ENCODE measurements at regions not wholly inside any gene's neighbourhood (a gene's known extent, or its start where the extent isn't known, plus 50 kb on each side); places are given as distances from the start of the nearest gene placed in this dataset.
"Not testable (repeated sequence)": the region's sequence is repeated elsewhere in the genome, so short reads cannot be mapped to it uniquely, and the experiment has no call there.

DNA sequence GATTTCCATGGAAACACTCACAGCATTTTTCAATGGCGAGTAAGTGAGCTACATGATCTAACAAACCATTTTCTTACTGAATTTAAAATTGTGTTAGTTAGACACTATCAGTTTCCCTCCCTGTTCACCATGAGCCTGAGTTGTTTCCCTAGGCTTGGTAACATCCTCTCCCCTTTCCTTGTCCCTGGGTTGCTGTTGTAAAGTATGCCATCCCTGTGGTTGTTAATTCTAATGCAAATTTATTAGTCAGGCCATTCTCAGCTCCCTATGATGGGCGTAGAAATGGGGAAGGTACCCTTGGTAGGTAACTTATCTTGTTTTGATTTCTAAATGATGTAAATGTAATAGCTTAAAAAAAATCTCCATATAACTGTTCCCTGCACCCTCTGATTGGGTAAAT, 143.0 kb downstream of the SPATA31A6 start:
- not testable (repeated sequence) for DNase-seq

- not testable (repeated sequence) for DNase-seq
Measured at GRCh38 chr9:42335342-42335741, 151.9 kb downstream of the SPATA31A6 start.

GRCh38 chr9:42335984-42336657, 152.7 kb downstream of the SPATA31A6 start:
- DNase-seq: not testable (repeated sequence)

DNA sequence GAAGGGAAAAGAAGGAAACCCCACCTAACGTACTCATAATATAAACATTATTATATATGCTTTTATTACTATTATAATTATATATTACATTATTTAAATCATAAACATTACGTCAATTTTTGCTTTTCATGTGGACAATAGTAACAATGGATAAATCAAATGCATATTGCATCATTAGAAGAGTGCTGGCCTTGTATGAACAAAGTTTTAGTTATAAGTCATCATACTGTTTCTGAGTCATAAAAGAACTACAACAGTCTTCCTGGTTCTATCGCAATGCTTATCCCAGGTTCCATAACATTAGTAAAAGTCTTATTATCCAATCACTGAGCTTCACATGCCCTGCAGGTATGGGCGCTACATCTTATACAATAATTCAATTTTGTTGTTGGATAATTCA, 154.8 kb downstream of the SPATA31A6 start:
- DNase-seq: not testable (repeated sequence)

DNA sequence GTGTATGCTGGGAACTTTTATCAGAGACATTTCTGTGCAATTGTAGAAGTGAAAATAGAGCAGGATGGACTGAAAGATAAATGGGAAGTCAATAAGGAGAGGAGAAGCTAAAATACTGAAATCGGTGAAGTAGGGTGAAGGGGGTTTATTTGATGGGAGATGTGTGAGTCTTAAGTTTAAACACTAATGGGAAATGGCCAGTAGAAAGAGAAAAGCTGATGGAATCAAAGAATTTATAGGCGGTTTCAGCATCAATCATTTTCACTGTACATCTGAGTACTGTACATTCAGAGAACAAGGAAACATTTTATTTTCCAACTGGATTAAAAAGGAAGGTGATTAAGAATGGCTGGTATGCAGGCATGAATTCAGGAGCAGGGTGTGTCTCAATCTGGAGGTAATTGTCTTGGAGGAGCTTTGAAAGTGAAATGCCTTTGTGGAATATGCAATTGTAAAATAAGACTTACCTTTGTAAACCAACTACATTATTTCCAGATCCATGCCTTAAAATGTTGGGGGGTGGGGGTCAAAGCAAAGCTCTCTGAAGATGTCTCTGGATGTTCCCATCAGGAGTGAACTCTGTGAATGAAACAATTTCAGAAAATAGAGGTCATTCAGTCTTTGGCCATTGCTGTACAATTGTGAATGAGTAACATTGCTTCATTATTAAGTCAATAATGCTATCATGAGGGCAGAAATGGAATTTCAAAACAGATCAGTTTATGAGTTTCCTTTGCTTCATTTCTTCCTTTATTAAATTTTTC, 156.4 kb downstream of the SPATA31A6 start:
- not testable (repeated sequence) for DNase-seq

DNA sequence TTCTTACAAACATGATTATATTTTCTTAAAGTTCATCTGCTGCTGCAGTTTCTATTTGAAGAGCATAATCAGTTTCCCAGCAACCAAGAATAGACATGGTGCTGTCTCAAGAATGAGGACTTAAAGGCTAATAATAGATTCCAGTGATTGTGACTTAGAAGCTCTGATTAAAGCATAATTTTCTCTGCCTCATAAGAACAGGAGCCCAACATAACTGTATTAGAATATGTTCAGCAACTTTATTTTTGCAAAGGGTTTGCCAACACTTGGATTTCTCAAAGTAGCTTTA, 156.9 kb downstream of the SPATA31A6 start:
- not testable (repeated sequence) for DNase-seq

DNA sequence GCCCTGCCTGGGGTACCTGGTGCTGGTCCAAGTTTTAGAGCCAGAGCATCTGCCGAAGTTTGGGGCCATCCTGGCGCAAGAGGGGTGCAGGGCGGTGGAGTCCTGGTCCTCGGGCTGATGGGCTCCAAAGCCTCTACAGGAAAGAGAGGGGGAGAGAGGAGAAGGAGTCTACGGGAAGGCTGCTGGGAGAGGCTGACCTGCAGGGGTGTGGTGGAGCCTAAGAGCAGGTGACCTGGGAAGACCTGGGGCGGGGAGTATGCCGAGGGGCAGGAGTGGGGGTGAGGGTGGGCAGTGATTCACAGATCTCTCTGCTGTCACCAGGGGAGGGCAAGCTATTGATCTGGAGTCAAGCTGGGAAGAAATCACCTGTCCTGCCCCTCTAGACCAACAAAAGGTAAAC, 158.4 kb downstream of the SPATA31A6 start:
- not testable (repeated sequence) for DNase-seq

DNA sequence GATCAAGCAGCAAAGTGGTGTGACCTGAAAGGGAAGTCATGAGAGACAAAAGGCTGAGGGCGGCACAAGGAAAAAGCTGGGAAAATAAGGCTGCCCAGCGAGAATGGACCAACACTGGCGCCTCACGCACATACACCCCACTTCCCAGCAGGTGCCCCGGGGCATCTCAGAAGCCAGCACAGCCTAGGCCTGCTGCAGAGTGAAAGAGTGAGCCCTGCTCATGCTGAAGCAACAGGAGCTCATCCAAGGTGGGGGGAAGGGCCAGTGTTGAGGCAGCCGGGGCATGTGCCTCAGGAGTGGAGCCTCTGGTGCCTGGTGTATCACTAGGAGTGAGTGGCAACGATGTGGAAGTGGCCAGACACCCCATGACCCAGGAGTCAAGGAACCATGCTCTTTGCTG, 158.8 kb downstream of the SPATA31A6 start:
- not testable (repeated sequence) for DNase-seq

GRCh38 chr9:42344508-42344907, 161.0 kb downstream of the SPATA31A6 start:
- not testable (repeated sequence) for DNase-seq

DNA sequence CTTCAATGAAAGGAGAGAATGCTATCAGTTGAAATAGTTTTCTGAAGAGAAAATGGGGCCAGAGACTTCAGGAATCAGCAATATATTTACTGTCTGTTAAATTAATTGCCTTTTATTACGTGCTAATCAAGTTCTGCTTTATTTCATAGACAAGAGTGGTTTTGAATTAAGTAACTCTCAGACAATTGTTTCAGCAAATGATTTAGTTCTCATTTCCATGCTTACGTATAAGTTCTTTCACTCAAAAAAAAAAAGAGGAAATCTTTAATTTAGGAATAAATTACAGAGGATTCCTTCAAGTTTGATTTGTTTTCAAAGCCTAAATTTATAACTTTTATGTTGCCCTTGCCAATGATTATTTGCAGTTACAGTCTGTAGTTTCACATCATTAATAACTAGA, 163.5 kb downstream of the SPATA31A6 start:
- not testable (repeated sequence) for DNase-seq

GRCh38 chr9:42349181-42349580, 165.7 kb downstream of the SPATA31A6 start:
- not testable (repeated sequence) for DNase-seq

DNA sequence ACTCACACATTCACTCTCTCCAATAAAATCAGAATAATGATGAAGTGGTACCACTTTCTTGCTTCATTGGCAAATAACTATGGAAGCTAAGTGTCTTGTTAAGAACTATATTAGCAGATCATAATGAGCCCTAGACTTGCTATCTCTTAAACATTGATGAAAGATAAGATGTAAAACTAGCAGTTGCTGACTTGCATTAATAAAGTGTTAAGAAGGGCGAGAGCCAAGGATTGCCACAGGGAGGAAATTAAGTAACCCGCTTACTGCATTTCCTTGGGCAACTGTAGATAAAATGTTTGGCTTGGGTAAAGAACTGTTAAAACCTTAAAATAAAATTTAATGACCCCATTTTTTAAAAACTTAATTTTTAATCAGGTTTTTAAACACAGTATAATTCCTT, 167.0 kb downstream of the SPATA31A6 start:
- not testable (repeated sequence) for DNase-seq

- peak in 1 of 2 donors; percentile 43 for DNase-seq
Measured at GRCh38 chr9:42357604-42358373, 174.3 kb downstream of the SPATA31A6 start.

GRCh38 chr9:42358626-42359247, 175.3 kb downstream of the SPATA31A6 start:
- DNase-seq: not testable (repeated sequence)

GRCh38 chr9:42364410-42365243, 181.2 kb downstream of the SPATA31A6 start:
- not testable (repeated sequence) for DNase-seq

- not testable (repeated sequence) for DNase-seq
Measured at GRCh38 chr9:42365244-42365945, 181.9 kb downstream of the SPATA31A6 start.

DNA sequence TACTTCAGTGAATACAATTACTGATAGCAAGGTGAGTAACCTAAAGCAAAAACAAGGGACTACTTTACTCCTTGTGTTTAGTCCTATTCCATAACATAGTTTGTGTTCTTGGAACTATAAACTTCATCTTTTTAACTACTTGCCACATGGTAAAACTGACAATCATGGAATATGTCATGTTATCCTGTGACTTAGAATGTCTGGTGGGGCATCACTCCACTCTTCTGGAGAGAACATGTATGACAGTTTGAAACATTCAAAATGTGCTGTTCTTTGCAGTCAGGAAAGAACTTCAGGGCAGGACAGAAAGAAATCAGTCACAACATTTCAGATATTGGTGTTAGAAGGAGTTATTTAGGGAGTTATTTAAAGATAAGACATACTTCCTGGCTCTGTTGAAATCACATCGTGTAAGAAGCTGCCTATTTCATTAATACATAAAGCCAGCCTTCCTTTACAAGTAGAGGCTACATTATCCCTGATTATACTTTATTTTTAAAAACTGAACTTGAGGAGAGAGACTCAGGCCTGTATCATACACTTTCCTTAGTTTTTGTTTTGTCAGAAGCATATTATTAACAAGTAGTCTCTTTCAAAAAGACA, 184.9 kb downstream of the SPATA31A6 start:
- DNase-seq: not testable (repeated sequence)

DNA sequence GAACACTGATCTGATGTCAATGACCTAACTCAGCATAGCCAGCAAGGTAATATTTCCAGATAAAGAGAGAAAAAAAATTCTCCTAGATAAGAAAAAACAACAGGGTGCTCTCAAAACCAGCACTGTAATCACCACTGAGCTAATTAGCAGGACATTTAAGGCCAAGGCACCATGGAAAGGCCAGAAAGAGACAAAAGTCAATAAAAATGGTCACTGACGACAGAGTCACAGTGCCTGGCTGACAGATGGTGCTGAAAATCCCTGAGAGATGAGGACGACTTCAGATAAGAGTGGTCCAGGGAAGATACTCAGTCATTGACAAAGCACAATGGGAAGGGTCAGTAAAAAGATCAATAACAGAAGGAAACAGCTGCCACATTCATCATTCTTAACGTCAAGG, 186.7 kb downstream of the SPATA31A6 start:
- DNase-seq: not testable (repeated sequence)

DNA sequence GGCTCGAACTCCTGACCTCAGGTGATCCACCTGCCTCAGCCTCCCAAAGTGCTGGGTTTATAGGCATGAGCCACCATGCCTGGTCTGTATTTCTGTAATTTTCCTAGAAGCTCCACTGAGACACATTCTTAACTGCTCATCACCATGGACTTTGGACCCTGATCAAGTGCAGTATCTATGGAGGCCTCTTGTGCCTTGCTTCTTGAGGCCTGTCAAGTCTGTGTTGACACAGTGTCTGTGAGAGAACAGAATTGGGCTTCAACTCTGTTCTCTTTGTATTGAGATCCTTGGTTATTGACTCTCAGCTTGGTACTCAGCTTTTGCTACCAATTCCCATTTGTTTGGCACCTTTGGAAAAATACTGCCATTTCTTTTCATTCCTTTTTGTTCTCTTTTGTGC, 188.0 kb downstream of the SPATA31A6 start:
- DNase-seq: not testable (repeated sequence)

GRCh38 chr9:42377530-42378417, 194.3 kb downstream of the SPATA31A6 start:
- not testable (repeated sequence) for DNase-seq

Data from bone marrow (tissue), 2 donors.